Mesendoderm (in vitro differentiated cells): ENCODE measurements at regions not wholly inside any gene's neighbourhood (a gene's known extent, or its start where the extent isn't known, plus 50 kb on each side); places are given as distances from the start of the nearest gene placed in this dataset.

ENCODE experiments used
- DNase-seq: peaks from one replicate; pipeline ENCODE4 v3.0.0; 2013
- H2AK5ac ChIP-seq: 2 replicates; pipeline ENCODE4 v1.6.1; 2013; ENCODE audit warnings: low read length, inconsistent platforms
- H2BK120ac ChIP-seq: 2 replicates; pipeline ENCODE4 v1.6.1; 2013; ENCODE audit warnings: low read depth, mild to moderate bottlenecking, low read length, moderate library complexity, mixed read lengths
- H2BK15ac ChIP-seq: replicated peaks from 2 replicates; pipeline ENCODE4 v1.6.1; 2013; ENCODE audit warnings: low read depth, mild to moderate bottlenecking, moderate library complexity
- H2BK5ac ChIP-seq: 2 replicates; pipeline ENCODE4 v1.6.1; 2013; ENCODE audit warnings: low read length, inconsistent platforms
- H3K18ac ChIP-seq: 2 replicates; pipeline ENCODE4 v1.6.1; 2013; ENCODE audit warnings: mild to moderate bottlenecking, low read length, mixed read lengths
- H3K23ac ChIP-seq: one replicate; pipeline ENCODE4 v1.6.1; 2013; ENCODE audit warnings: low read length
- H3K27ac ChIP-seq: 2 replicates; pipeline ENCODE4 v1.5.1; 2013; ENCODE audit warnings: low read depth, mild to moderate bottlenecking, inconsistent platforms, low read length, moderate library complexity
- H3K27me3 ChIP-seq: 2 replicates; pipeline ENCODE4 v1.6.1; 2013; ENCODE audit warnings: low read length, control low read depth, mild to moderate bottlenecking, inconsistent platforms; ENCODE audit not compliant: insufficient read depth, poor library complexity
- H3K36me3 ChIP-seq: 2 replicates; pipeline ENCODE4 v1.6.1; 2013; ENCODE audit warnings: low read length, inconsistent platforms; ENCODE audit not compliant: control insufficient read depth, insufficient read depth
- H3K4ac ChIP-seq: one replicate; pipeline ENCODE4 v1.6.1; 2013; ENCODE audit warnings: low read depth, mild to moderate bottlenecking, low read length, moderate library complexity
- H3K4me1 ChIP-seq: 2 replicates; pipeline ENCODE4 v1.6.1; 2013; ENCODE audit warnings: low read depth, low read length, inconsistent platforms; ENCODE audit not compliant: control insufficient read depth
- H3K4me2 ChIP-seq: 2 replicates; pipeline ENCODE4 v1.6.1; 2013; ENCODE audit warnings: low read length
- H3K4me3 ChIP-seq: 2 replicates; pipeline ENCODE4 v1.5.1; 2013; ENCODE audit warnings: mild to moderate bottlenecking, low read length
- H3K56ac ChIP-seq: one replicate; pipeline ENCODE4 v1.6.1; 2013; ENCODE audit warnings: low read length
- H3K79me1 ChIP-seq: 2 replicates; pipeline ENCODE4 v1.6.1; 2013; ENCODE audit warnings: low read length, inconsistent platforms
- H3K79me2 ChIP-seq: 2 replicates; pipeline ENCODE4 v1.6.1; 2013; ENCODE audit warnings: mild to moderate bottlenecking, low read length; ENCODE audit not compliant: control insufficient read depth, insufficient read depth
- H3K9ac ChIP-seq: 2 replicates; pipeline ENCODE4 v1.6.1; 2013; ENCODE audit warnings: low read length, inconsistent platforms
- H4K5ac ChIP-seq: one replicate; pipeline ENCODE4 v1.6.1; 2013; ENCODE audit warnings: low read length
- H4K8ac ChIP-seq: one replicate; pipeline ENCODE4 v1.6.1; 2013; ENCODE audit warnings: low read depth, mild to moderate bottlenecking, control low read depth, low read length, moderate library complexity
- WGBS: extraction: QIAGEN DNeasy Blood & Tissue Kit; methylation state at CpG from one replicate; pipeline ENCODE4 v1.1.7; 2013; ENCODE audit warnings: low lambda C conversion rate, missing lambda C conversion rate; ENCODE audit not compliant: insufficient coverage; ENCODE audit errors: extremely low coverage; 5-methylcytosine and 5-hydroxymethylcytosine counted together

- no peak overlapping the region for H2BK5ac ChIP-seq
- no peaks in the 10 kb centered on the region for H3K79me1 ChIP-seq
- DNase-seq: no peak
- no peak overlapping the region for H3K9ac ChIP-seq
- H2BK120ac ChIP-seq: no peak overlapping the region
- H2AK5ac ChIP-seq: no peak overlapping the region
- no peaks in the 10 kb centered on the region for H3K36me3 ChIP-seq
- no peaks in the 10 kb centered on the region for H3K4me1 ChIP-seq
- no peak overlapping the region for H3K27ac ChIP-seq
- H3K4ac ChIP-seq: no peak overlapping the region
- no peak overlapping the region for H2BK15ac ChIP-seq
- no peak overlapping the region for H4K5ac ChIP-seq
- H3K79me2 ChIP-seq: no peaks in the 10 kb centered on the region
- no peak overlapping the region for H3K4me3 ChIP-seq
- H4K8ac ChIP-seq: no peak overlapping the region
- no peak overlapping the region for H3K18ac ChIP-seq
- H3K27me3 ChIP-seq: no peaks in the 10 kb centered on the region
- H3K56ac ChIP-seq: no peak overlapping the region
- H3K23ac ChIP-seq: no peak overlapping the region
- WGBS: no CpG with 5 or more reads among the region's 4 CpGs
- H3K4me2 ChIP-seq: no peak overlapping the region
Observed at GRCh38 chr5:54758038-54758437, 227.4 kb downstream of the ESM1 start.

- no peak overlapping the region for H3K56ac ChIP-seq
- no CpG with 5 or more reads among the region's 3 CpGs for WGBS
- no peak overlapping the region for H2BK5ac ChIP-seq
- no peak overlapping the region for H3K4ac ChIP-seq
- no peak overlapping the region for H3K4me3 ChIP-seq
- H3K36me3 ChIP-seq: no peaks in the 10 kb centered on the region
- no peak overlapping the region for H4K5ac ChIP-seq
- no peak for DNase-seq
- no peak overlapping the region for H2BK120ac ChIP-seq
- H3K4me2 ChIP-seq: no peak overlapping the region
- no peak overlapping the region for H3K9ac ChIP-seq
- H3K4me1 ChIP-seq: no peaks in the 10 kb centered on the region
- H2BK15ac ChIP-seq: no peak overlapping the region
- no peaks in the 10 kb centered on the region for H3K79me1 ChIP-seq
- H2AK5ac ChIP-seq: no peak overlapping the region
- no peak overlapping the region for H4K8ac ChIP-seq
- no peaks in the 10 kb centered on the region for H3K27me3 ChIP-seq
- no peak overlapping the region for H3K23ac ChIP-seq
- no peak overlapping the region for H3K18ac ChIP-seq
- no peaks in the 10 kb centered on the region for H3K79me2 ChIP-seq
- H3K27ac ChIP-seq: no peak overlapping the region
Observed at GRCh38 chr5:54757541-54757940, 227.9 kb downstream of the ESM1 start.

- H3K79me1 ChIP-seq: no peaks in the 10 kb centered on the region
- H3K4me1 ChIP-seq: no peaks in the 10 kb centered on the region
- no peak overlapping the region for H3K27ac ChIP-seq
- no peaks in the 10 kb centered on the region for H3K27me3 ChIP-seq
- no peak for DNase-seq
- no peaks in the 10 kb centered on the region for H3K36me3 ChIP-seq
- no peak overlapping the region for H3K4me3 ChIP-seq
- no peak overlapping the region for H3K4ac ChIP-seq
- H3K79me2 ChIP-seq: no peaks in the 10 kb centered on the region
- H3K18ac ChIP-seq: no peak overlapping the region
- no CpG with 5 or more reads among the region's 1 CpG for WGBS
- H3K4me2 ChIP-seq: no peak overlapping the region
- H2BK120ac ChIP-seq: no peak overlapping the region
- no peak overlapping the region for H4K8ac ChIP-seq
- H2AK5ac ChIP-seq: no peak overlapping the region
- H2BK15ac ChIP-seq: no peak overlapping the region
- no peak overlapping the region for H3K23ac ChIP-seq
- H4K5ac ChIP-seq: no peak overlapping the region
- no peak overlapping the region for H2BK5ac ChIP-seq
- no peak overlapping the region for H3K9ac ChIP-seq
- H3K56ac ChIP-seq: no peak overlapping the region
Observed at GRCh38 chr5:54756796-54757402, 228.5 kb downstream of the ESM1 start.

- H3K4me3 ChIP-seq: no peak overlapping the region
- DNase-seq: no peak
- no peaks in the 10 kb centered on the region for H3K36me3 ChIP-seq
- H3K27ac ChIP-seq: no peak overlapping the region
- H2BK5ac ChIP-seq: no peak overlapping the region
- H2BK15ac ChIP-seq: no peak overlapping the region
- no peak overlapping the region for H2AK5ac ChIP-seq
- H4K8ac ChIP-seq: no peak overlapping the region
- no peak overlapping the region for H3K18ac ChIP-seq
- no peaks in the 10 kb centered on the region for H3K27me3 ChIP-seq
- no peak overlapping the region for H3K4ac ChIP-seq
- no peak overlapping the region for H3K4me2 ChIP-seq
- no peak overlapping the region for H3K23ac ChIP-seq
- no peak overlapping the region for H3K56ac ChIP-seq
- no peak overlapping the region for H3K9ac ChIP-seq
- no CpG with 5 or more reads among the region's 4 CpGs for WGBS
- no peaks in the 10 kb centered on the region for H3K79me2 ChIP-seq
- H3K4me1 ChIP-seq: no peaks in the 10 kb centered on the region
- no peak overlapping the region for H2BK120ac ChIP-seq
- H4K5ac ChIP-seq: no peak overlapping the region
- no peaks in the 10 kb centered on the region for H3K79me1 ChIP-seq
Observed at GRCh38 chr5:54756301-54756700, 229.1 kb downstream of the ESM1 start.

- Histone ChIP-seq H3K18ac (no peak overlapping the region), H3K79me1 (no peaks in the 10 kb centered on the region), H3K27me3 (no peaks in the 10 kb centered on the region), H3K4me3 (no peak overlapping the region), H2BK15ac (no peak overlapping the region), H3K4me2 (no peak overlapping the region), H2BK5ac (no peak overlapping the region), H2AK5ac (no peak overlapping the region), H3K27ac (no peak overlapping the region), H2BK120ac (no peak overlapping the region), H3K9ac (no peak overlapping the region), H3K56ac (no peak overlapping the region), H3K23ac (no peak overlapping the region), H4K5ac (no peak overlapping the region), H3K79me2 (no peaks in the 10 kb centered on the region), H3K4me1 (no peaks in the 10 kb centered on the region), H3K36me3 (no peaks in the 10 kb centered on the region), H3K4ac (no peak overlapping the region), H4K8ac (no peak overlapping the region)
- no CpG with 5 or more reads among the region's 2 CpGs for WGBS
- DNase-seq: no peak
Observed at GRCh38 chr5:54754878-54755277, 230.5 kb downstream of the ESM1 start.

GRCh38 chr5:54754420-54754819 is 231.0 kb downstream of the ESM1 start:
- no peaks in the 10 kb centered on the region for H3K4me1 ChIP-seq
- no CpG with 5 or more reads among the region's 7 CpGs for WGBS
- H3K4me2 ChIP-seq: no peak overlapping the region
- no peak overlapping the region for H3K18ac ChIP-seq
- H3K4me3 ChIP-seq: no peak overlapping the region
- H4K5ac ChIP-seq: no peak overlapping the region
- H2BK5ac ChIP-seq: no peak overlapping the region
- no peak overlapping the region for H3K4ac ChIP-seq
- no peak overlapping the region for H3K9ac ChIP-seq
- no peak overlapping the region for H2AK5ac ChIP-seq
- no peak overlapping the region for H2BK15ac ChIP-seq
- no peaks in the 10 kb centered on the region for H3K79me2 ChIP-seq
- no peak overlapping the region for H3K56ac ChIP-seq
- no peak overlapping the region for H3K23ac ChIP-seq
- H3K79me1 ChIP-seq: no peaks in the 10 kb centered on the region
- H4K8ac ChIP-seq: no peak overlapping the region
- no peak overlapping the region for H2BK120ac ChIP-seq
- no peaks in the 10 kb centered on the region for H3K36me3 ChIP-seq
- DNase-seq: no peak
- no peaks in the 10 kb centered on the region for H3K27me3 ChIP-seq
- H3K27ac ChIP-seq: no peak overlapping the region
